ENCODE measurements at regions not wholly inside any gene's neighbourhood (a gene's known extent, or its start where the extent isn't known, plus 50 kb on each side); places are given as distances from the start of the nearest gene placed in this dataset.
"Not testable (repeated sequence)": the region's sequence is repeated elsewhere in the genome, so short reads cannot be mapped to it uniquely, and the experiment has no call there.

DNA sequence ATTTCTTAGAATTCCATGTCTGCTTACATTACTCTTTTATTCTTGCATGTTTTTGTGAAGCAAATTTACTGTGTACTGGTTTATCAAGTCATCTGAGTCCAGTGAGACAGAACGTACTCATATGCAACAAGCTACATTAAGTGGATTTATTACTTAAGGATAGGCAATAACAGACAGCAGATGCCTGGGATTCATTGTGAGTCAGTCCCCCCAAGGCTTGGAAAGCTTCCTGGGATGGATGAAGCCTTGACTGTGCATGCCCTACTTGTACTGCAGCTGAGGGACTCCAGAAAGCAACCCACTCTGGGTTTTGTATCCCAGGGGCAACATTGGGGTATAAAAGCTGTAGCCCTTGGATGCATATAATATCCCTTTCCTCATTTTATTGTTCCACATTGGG is 113.4 kb upstream of the RAB18 start:
- DNase-seq (ENCODE audit: low read depth in 2 of 2) = peak; percentile 31 to 36

- peak; percentile 29 to 34 for DNase-seq (ENCODE audit: low read depth in 2 of 2)
Observed at GRCh38 chr10:27388761-27389399, 115.2 kb upstream of the RAB18 start.

DNA sequence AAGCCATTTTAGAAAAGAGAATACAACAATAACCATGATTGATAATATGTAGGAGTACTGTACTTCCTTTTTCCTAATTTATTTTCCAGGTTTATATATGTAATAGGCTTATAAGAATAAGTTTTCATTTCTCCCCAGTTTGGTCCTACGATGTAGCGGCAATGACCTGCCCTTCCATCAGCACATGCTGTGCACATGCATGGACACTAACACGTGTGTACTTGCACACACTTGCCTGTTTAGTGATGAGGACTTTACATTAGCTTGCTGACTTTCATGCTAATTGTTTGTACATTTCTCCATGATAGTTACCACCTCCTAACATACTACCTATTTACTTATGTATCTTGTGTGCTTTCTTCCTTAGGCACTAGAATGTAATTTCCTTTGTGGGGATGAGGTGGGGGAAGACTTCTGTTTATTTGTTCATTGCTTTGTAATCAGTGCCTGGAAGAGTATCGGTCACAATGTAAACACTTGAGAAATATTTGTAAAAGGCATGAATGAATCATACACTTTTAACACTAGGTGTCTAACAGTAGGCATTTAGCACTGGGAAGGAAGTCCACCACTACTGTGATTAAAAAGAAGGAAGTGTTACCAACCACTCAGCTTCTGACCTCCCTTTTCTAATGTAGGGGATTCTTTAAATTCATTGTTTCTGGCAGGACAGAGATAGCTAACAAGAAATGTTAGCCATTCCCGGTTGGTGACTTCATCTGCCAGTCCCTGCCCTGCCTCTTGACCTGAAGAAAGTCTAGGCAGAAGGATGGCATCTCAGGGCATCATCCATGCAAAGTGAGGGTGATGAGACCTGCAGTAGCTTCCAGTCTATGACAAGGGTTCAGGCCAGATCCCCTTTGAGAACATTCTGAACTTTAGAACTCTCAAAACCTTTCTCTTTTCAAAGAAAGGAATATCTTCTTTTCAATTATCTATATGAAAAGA is 120.2 kb upstream of the RAB18 start:
- DNase-seq (ENCODE audit: low read depth in 2 of 2) = no peak

DNA sequence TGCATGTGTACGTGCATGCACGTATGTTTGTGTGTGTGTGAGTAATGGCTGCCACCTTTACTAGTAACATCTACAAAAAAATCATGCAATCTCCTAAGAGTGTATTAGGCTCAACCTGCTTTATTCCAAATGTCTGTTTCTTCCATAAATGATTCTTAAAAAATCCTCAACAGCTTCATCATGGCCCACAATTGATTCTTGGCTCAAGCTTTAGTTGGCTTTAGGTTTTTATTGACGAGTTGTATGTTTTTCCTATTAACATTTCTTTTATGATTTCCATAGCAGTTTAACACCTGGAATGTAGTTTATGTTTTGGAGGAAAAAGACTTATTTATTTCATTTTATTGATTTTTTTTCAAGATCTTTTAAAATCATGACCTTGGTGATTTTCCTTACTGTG is 121.9 kb upstream of the RAB18 start:
- DNase-seq (ENCODE audit: low read depth in 2 of 2) = no peak

GRCh38 chr10:27380929-27381358 is 123.2 kb upstream of the RAB18 start:
- DNase-seq (ENCODE audit: low read depth in 2 of 2) = no peak

DNA sequence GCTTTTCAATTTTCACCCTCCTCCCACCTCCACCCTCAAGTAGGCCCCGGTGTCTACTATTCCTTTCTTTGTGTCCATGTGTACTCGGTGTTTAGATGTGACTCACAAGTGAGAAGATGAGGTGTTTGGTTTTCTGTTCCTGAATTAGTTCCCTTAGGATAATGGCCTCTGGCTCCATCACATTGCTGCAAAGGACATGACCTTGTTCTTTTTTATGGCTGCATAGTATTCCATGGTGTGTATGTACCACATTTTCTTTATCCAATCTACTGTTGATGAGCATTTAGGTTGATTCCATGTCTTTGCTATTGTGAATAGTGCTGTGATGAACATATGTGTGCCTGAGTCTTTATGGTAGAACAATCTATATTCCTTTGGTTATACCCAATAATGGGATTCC is 125.1 kb upstream of the RAB18 start:
- DNase-seq (ENCODE audit: low read depth in 2 of 2) = not testable (repeated sequence)

- DNase-seq (ENCODE audit: low read depth in 2 of 2) = no peak
Observed at GRCh38 chr10:27373566-27374160, 130.4 kb upstream of the RAB18 start.

DNA sequence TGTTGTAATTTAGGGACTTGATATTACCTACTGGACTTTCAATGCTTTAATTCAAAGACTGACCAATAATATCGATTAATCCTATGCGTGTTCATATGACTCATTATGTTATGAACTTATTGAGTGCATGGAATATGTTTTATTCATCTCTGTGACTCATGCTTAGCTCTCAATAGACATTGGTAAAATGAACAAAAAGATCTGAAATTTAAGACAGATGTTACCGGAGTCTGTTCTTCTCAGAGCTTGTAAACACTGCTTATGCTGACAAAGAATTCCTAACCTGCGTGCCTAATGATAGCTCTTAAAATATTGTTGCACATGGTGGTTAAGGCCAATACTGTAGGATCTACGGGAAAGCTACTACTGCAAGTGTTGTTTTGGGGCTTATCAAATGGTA is 131.5 kb upstream of the ACBD5 start:
- DNase-seq (ENCODE audit: low read depth in 2 of 2) = peak; percentile 14 to 16

DNA sequence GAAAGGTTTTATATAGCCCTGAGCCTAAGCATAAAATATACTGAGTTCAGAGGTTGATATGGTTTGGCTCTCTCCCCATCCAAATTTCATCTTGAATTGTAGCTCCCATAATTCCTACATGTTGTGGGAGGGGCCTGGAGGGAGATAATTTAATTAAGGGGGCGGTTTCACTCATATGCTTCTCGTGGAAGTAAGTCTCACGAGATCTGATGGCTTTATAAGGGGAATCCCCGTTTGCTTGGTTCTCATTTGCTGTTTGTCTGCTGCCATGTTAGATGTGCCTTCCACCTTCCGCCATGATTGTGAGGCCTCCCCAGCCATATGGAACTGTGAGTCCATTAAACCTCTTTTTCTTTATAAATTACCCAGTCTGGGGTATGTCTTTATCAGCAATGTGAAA is 130.8 kb upstream of the ACBD5 start:
- not testable (repeated sequence) for DNase-seq (ENCODE audit: low read depth in 2 of 2)

DNA sequence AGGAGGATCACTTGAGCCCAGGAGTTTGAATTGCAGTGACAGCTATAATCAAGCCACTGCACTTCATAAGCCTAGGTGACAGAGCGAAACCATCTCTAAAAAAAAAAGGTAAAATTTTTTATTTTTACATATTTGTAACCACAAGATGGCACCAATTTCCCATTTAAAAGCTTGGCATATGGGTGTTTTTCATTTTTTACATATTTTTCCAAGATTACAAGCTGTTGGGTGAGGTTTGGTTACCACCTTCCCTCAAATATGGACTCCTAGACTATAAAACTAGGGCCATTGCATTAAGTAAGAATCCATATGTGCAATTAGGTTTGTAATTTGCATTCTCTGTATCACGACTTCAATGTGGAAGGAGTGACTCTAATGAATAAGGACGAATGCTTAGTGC is 129.3 kb upstream of the ACBD5 start:
- DNase-seq (ENCODE audit: low read depth in 2 of 2) = no peak

DNA sequence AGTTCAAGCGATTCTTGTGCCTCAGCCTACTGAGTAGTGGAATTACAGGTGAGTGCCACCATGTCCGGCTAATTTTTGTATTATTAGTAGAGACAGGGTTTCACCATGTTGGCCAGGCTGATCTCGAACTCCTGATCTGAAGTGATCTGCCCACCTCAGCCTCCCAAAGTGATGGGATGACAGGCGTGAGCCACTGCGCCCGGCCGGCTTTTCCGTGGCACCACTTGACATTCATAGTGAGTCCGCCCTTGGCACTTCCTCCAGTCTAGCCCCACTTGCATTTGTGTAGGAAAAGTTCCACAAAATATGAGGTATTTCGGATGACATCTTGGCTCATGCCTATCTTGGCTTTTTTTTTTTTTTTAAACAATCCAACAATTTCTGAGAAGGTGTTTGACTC is 128.1 kb upstream of the ACBD5 start:
- DNase-seq (ENCODE audit: low read depth in 2 of 2) = no peak

- DNase-seq (ENCODE audit: low read depth in 2 of 2) = no peak
Observed at GRCh38 chr10:27366769-27367168, 126.2 kb upstream of the ACBD5 start.

DNA sequence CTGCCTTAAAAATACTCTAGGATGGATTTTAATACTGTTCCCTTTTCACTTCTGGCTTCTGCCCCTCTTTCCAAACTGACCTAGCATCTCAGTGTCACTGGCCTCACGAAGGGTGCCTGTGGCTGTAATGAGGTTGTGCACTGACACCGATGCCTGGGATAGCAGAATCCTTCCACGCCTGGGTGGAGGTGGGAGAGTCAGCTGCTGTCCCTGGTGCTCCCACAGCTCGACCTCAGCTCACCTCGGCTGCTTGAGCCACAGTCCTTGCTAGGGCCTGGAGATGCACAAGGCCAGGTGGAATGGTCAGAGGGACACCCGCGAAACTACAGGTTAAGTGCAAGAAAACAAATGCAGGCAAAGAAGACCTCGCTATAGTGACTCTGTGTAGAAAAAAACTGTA is 123.4 kb upstream of the ACBD5 start:
- no peak for DNase-seq (ENCODE audit: low read depth in 2 of 2)

GRCh38 chr10:27360581-27361172 is 120.1 kb upstream of the ACBD5 start:
- peak; percentile 32 to 42 for DNase-seq (ENCODE audit: low read depth in 2 of 2)

DNA sequence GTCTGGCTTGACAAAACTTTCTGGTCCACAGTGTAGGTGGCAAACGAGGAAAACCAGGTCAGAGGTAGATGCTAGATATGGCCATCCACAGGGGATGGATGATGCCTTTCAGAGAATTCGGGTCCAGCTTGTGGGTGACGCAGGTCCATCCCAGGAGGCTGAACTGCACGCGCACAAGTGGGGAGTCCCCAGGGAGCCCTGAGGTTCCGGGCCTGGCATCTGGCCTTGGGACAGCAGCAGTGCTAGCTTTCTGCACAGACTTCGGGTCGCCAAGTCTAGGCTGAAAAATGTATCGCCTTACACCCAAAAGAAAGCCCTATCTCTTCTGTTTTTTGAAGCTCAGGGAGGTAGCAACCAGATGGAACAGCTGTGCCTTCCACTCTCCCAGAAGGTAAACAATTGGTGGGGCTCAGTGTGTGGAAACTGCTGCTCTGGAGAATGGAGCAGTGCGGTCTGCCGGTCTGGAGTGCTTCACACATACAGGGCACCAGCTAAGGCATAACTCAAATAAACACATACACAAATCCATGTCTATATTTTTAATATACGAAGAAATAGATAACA is 119.3 kb upstream of the ACBD5 start:
- DNase-seq (ENCODE audit: low read depth in 2 of 2) = no peak

DNA sequence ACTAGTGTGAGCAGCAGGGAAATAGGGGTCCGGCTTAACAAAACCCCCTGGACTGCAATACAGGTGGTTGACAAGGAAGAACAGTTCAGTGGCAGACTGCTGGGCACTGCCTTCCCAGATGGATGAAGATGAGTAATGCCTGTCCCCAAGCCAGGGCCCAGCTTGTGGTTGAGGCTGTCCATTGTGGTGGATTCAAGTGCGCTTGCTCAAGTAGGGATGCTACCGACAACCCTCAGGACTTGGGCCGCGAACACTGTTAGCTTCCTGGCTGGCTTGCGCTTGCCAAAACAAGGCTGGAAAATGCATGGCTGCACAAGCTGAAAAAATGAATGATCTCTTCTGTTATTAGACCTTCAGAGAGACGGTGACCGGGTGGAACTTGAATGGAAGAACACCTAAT is 116.1 kb upstream of the ACBD5 start:
- no peak for DNase-seq (ENCODE audit: low read depth in 2 of 2)

- no peak for DNase-seq (ENCODE audit: low read depth in 2 of 2)
Observed at GRCh38 chr10:27355918-27356573, 115.4 kb upstream of the ACBD5 start.

GRCh38 chr10:27354643-27355270 is 114.2 kb upstream of the ACBD5 start:
- DNase-seq (ENCODE audit: low read depth in 2 of 2) = not testable (repeated sequence)

DNA sequence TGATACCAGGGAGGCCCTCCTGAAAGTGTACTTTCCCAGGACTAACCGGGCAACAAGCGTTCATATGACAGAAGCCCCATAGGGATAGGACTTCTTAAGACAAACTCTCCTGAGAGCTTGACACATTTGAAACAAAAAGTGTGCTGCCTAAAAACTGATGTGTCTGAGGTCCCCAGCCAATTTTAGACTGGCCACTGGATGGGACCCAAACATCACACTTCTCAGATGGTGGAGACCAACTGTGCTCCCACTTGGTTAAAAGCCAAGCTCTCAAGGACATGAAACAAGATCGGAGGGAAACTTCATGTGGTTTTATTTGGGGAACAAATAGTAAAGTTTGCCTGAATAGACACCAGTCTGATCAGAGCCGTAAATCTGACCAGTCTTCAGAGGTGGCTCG is 113.5 kb upstream of the ACBD5 start:
- DNase-seq (ENCODE audit: low read depth in 2 of 2) = not testable (repeated sequence)

DNA sequence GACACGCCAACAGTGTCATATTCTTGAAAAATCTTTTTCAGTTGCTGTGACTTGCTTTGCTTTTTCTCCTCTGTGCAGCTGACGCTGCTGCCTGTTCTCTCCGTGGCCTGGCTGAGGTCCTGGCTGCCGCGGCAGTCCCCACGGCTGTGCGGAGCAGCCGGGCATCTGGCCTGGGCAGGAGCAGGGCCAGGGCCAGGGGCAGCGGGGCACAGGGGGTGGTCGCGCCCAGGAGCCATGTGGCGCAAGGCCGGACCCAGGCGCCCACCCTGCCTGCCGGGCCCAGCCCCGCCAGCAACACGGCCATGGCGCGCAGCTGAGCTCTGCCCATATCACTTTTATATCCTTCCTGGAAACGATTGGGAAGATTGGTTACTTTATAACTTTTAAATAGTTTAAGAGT is 109.4 kb upstream of the ACBD5 start:
- no peak for DNase-seq (ENCODE audit: low read depth in 2 of 2)

GRCh38 chr10:27347827-27348207 is 107.2 kb upstream of the ACBD5 start:
- DNase-seq (ENCODE audit: low read depth in 2 of 2) = not testable (repeated sequence)

All from fibroblast of skin of left biceps (primary cell).